ENCODE measurements at regions not wholly inside any gene's neighbourhood (a gene's known extent, or its start where the extent isn't known, plus 50 kb on each side); places are given as distances from the start of the nearest gene placed in this dataset.

GRCh38 chr6:167676000-167676665 is 150.6 kb upstream of the AFDN start (continued):
- peak; percentile 90; the same call in 1 of the 2 replicates for TF ChIP-seq ZNF281 (CRISPR knock-in tag; IDR thresholded peaks at IDR 0.05; ENCODE audit: borderline replicate concordance)
- TF ChIP-seq NFKB2 (CRISPR knock-in tag; IDR thresholded peaks at IDR 0.05; ENCODE audit: borderline replicate concordance) = peak; percentile 64; the same call in 1 of the 2 replicates
- TF ChIP-seq JDP2 (CRISPR knock-in tag; IDR thresholded peaks at IDR 0.05; ENCODE audit: borderline replicate concordance) = peak; percentile 87; the same call in 1 of the 2 replicates
- TF ChIP-seq ZNF598 (CRISPR knock-in tag; IDR thresholded peaks at IDR 0.05; ENCODE audit: borderline replicate concordance) = no peak; the same call in 1 of the 2 replicates
- TF ChIP-seq ATF4 (CRISPR knock-in tag; IDR thresholded peaks at IDR 0.05) = peak in 1 of 2 experiments; percentile 94; a peak in 2 of 4 replicates
- TF ChIP-seq ZNF292 (CRISPR knock-in tag; IDR thresholded peaks at IDR 0.05; ENCODE audit: borderline replicate concordance, low read depth) = peak; percentile 100
- TF ChIP-seq ZNF782 (CRISPR knock-in tag; IDR thresholded peaks at IDR 0.05; ENCODE audit: borderline replicate concordance) = peak; percentile 21; the same call in 1 of the 2 replicates
- TF ChIP-seq HES4 (CRISPR knock-in tag; IDR thresholded peaks at IDR 0.05; ENCODE audit: borderline replicate concordance) = peak; percentile 30; the same call in 1 of the 2 replicates
- TF ChIP-seq NR3C1 (CRISPR knock-in tag; IDR thresholded peaks at IDR 0.05) = no peak
- peak; percentile 92; the same call in 1 of the 2 replicates for TF ChIP-seq ZIK1 (CRISPR knock-in tag; IDR thresholded peaks at IDR 0.05; ENCODE audit: borderline replicate concordance, low read depth)
- TF ChIP-seq NFATC3 (CRISPR knock-in tag; IDR thresholded peaks at IDR 0.05) = 0 out of 2 replicates have a peak, but pooled peaks have one; percentile 41
- peak; percentile 85; the same call in 1 of the 2 replicates for TF ChIP-seq ZNF619 (CRISPR knock-in tag; IDR thresholded peaks at IDR 0.05)
- TF ChIP-seq TBX2 (CRISPR knock-in tag; IDR thresholded peaks at IDR 0.05; ENCODE audit: borderline replicate concordance) = peak; percentile 100
- TF ChIP-seq JUND (CRISPR knock-in tag; IDR thresholded peaks at IDR 0.05) = peak; percentile 87
- peak; percentile 99 for TF ChIP-seq TBL1XR1 (IDR thresholded peaks at IDR 0.05; ENCODE audit: borderline replicate concordance, low read length, partially characterized antibody)
- TF ChIP-seq ZMAT3 (CRISPR knock-in tag; conservative IDR thresholded peaks at IDR 0.05) = peak; percentile 100
- peak; percentile 100 for TF ChIP-seq KDM6A (CRISPR knock-in tag; IDR thresholded peaks at IDR 0.05; ENCODE audit: low read depth)
- TF ChIP-seq HNRNPL (IDR thresholded peaks at IDR 0.05; ENCODE audit: low read depth, low read length) = peak; percentile 75
- TF ChIP-seq ZFP37 (CRISPR knock-in tag; IDR thresholded peaks at IDR 0.05; ENCODE audit: borderline replicate concordance) = peak; percentile 97
- TF ChIP-seq ZNF367 (CRISPR knock-in tag; IDR thresholded peaks at IDR 0.05; ENCODE audit: borderline replicate concordance) = no peak
- peak; percentile 95 for TF ChIP-seq KAT8 (CRISPR knock-in tag; IDR thresholded peaks at IDR 0.05)
- peak; percentile 97; the same call in 1 of the 2 replicates for TF ChIP-seq NCOR1 (IDR thresholded peaks at IDR 0.05; ENCODE audit: borderline replicate concordance, low read length)
- TF ChIP-seq PPARG (CRISPR knock-in tag; conservative IDR thresholded peaks at IDR 0.05) = peak; percentile 99
- peak; percentile 100 for TF ChIP-seq RXRA (CRISPR knock-in tag; IDR thresholded peaks at IDR 0.05)
- no peak for TF ChIP-seq CBX2 (IDR thresholded peaks at IDR 0.05; ENCODE audit: low read depth, low read length)
- TF ChIP-seq CBX2 (CRISPR knock-in tag; IDR thresholded peaks at IDR 0.05; ENCODE audit: low read depth) = no peak
- 0 out of 2 replicates have a peak, but pooled peaks have one; percentile 64 for TF ChIP-seq ZNF558 (CRISPR knock-in tag; IDR thresholded peaks at IDR 0.05; ENCODE audit: borderline replicate concordance)
